ENCODE measurements at regions not wholly inside any gene's neighbourhood (a gene's known extent, or its start where the extent isn't known, plus 50 kb on each side); places are given as distances from the start of the nearest gene placed in this dataset.

DNA sequence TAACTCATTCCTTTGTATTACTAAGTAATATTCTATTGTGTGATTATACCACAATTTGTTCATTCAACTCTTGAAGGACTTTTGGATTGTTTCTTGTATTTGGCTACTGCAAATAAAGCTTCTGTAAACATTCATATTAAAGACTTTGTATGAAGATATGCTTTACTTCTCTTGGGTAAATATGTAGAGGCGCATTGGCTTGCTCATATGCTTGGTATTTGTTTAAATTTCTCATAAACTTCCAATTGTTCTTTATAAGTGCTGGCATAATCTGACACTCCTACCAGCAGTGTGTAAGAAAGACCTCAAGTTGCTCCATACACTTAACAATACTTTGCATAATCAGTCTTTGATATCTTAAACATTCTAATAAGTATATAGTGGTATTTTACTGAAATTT lies 792.8 kb upstream of the LRRTM1 start:
- Histone ChIP-seq H3K4me2 (ENCODE audit: control insufficient read depth, extremely low read depth, insufficient read depth, low read depth, low read length) (no peak overlapping the region), H3K9me1 (ENCODE audit: control insufficient read depth, extremely low read depth, insufficient read depth, low read length) (no peaks in the 10 kb centered on the region), H3K4me3 (ENCODE audit: control insufficient read depth in 2 of 3, extremely low read depth in 1 of 3, insufficient read depth in 2 of 3, low read depth in 1 of 3, low read length in 3 of 3) (no peak overlapping the region), H3K27me3 (ENCODE audit: control insufficient read depth, extremely low read depth, insufficient read depth, low read length) (no peaks in the 10 kb centered on the region), H3K9me3 (ENCODE audit: control insufficient read depth, low read depth, low read length) (no peaks in the 10 kb centered on the region), H3K27ac (ENCODE audit: control insufficient read depth, insufficient read depth, low read length) (no peak overlapping the region), H4K20me1 (ENCODE audit: control insufficient read depth, extremely low read depth, insufficient read depth, low read length) (no peaks in the 10 kb centered on the region), H3K36me3 (ENCODE audit: control insufficient read depth in 2 of 2, extremely low read depth in 1 of 2, insufficient read depth in 2 of 2, low read length in 2 of 2) (no peaks in the 10 kb centered on the region), H3K4me1 (ENCODE audit: control insufficient read depth, extremely low read depth, insufficient read depth, low read length) (no peaks in the 10 kb centered on the region), H3K9ac (ENCODE audit: control insufficient read depth, extremely low read depth, insufficient read depth, low read length) (no peak overlapping the region), H2AFZ (ENCODE audit: control insufficient read depth, low read length) (no peak overlapping the region), H3K79me2 (ENCODE audit: control insufficient read depth, insufficient read depth, low read length) (no peaks in the 10 kb centered on the region)
- FAIRE-seq, result no peak
- DNase-seq (ENCODE audit: low read depth, low spot score), result no peak
- dilution Hi-C loops (cut with MboI; ENCODE audit: extremely low pct_ligation_motif_present, low sequenced_read_pairs), result no loop called here
- TF ChIP-seq EZH2 (IDR thresholded peaks at IDR 0.05; ENCODE audit: low read length), result no peak
- TF ChIP-seq, protein P1, sequence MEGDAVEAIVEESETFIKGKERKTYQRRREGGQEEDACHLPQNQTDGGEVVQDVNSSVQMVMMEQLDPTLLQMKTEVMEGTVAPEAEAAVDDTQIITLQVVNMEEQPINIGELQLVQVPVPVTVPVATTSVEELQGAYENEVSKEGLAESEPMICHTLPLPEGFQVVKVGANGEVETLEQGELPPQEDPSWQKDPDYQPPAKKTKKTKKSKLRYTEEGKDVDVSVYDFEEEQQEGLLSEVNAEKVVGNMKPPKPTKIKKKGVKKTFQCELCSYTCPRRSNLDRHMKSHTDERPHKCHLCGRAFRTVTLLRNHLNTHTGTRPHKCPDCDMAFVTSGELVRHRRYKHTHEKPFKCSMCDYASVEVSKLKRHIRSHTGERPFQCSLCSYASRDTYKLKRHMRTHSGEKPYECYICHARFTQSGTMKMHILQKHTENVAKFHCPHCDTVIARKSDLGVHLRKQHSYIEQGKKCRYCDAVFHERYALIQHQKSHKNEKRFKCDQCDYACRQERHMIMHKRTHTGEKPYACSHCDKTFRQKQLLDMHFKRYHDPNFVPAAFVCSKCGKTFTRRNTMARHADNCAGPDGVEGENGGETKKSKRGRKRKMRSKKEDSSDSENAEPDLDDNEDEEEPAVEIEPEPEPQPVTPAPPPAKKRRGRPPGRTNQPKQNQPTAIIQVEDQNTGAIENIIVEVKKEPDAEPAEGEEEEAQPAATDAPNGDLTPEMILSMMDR (optimal IDR thresholded peaks at IDR 0.05 in 1 of 3, IDR thresholded peaks at IDR 0.05 in 1 of 3, conservative IDR thresholded peaks at IDR 0.05 in 1 of 3; ENCODE audit: extremely low read depth in 1 of 3, insufficient read depth in 2 of 3, low read length in 3 of 3), result no peak

DNA sequence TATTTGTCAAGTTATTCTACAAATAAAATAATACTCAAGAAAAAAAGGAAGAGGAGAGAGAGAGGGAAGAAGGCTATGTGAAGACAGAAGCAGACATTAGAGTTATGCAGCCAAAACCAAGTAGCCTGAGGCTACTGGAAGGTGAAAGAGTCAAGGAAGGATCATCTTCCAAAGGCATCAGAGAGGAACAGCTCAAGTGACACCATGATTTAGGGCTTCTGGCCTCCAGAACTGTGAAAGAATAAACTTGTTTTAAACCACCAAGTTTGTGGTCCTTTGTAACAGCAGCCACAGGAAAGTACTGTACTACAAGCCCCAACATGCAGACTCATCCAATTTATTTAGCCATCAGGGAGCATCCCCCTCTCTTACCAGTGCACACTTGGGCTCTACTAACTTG lies 788.5 kb upstream of the LRRTM1 start:
- Histone ChIP-seq H3K79me2 (ENCODE audit: control insufficient read depth, insufficient read depth, low read length) (no peaks in the 10 kb centered on the region), H3K9ac (ENCODE audit: control insufficient read depth, extremely low read depth, insufficient read depth, low read length) (no peak overlapping the region), H3K4me3 (ENCODE audit: control insufficient read depth in 2 of 3, extremely low read depth in 1 of 3, insufficient read depth in 2 of 3, low read depth in 1 of 3, low read length in 3 of 3) (no peak overlapping the region), H3K4me1 (ENCODE audit: control insufficient read depth, extremely low read depth, insufficient read depth, low read length) (no peaks in the 10 kb centered on the region), H3K27ac (ENCODE audit: control insufficient read depth, insufficient read depth, low read length) (no peak overlapping the region), H2AFZ (ENCODE audit: control insufficient read depth, low read length) (no peak overlapping the region), H3K4me2 (ENCODE audit: control insufficient read depth, extremely low read depth, insufficient read depth, low read depth, low read length) (no peak overlapping the region), H4K20me1 (ENCODE audit: control insufficient read depth, extremely low read depth, insufficient read depth, low read length) (no peaks in the 10 kb centered on the region), H3K36me3 (ENCODE audit: control insufficient read depth in 2 of 2, extremely low read depth in 1 of 2, insufficient read depth in 2 of 2, low read length in 2 of 2) (no peaks in the 10 kb centered on the region), H3K9me3 (ENCODE audit: control insufficient read depth, low read depth, low read length) (no peaks in the 10 kb centered on the region), H3K9me1 (ENCODE audit: control insufficient read depth, extremely low read depth, insufficient read depth, low read length) (no peaks in the 10 kb centered on the region), H3K27me3 (ENCODE audit: control insufficient read depth, extremely low read depth, insufficient read depth, low read length) (no peaks in the 10 kb centered on the region)
- DNase-seq (ENCODE audit: low read depth, low spot score) (no peak), FAIRE-seq (no peak)
- TF ChIP-seq, protein P1 (optimal IDR thresholded peaks at IDR 0.05 in 1 of 3, IDR thresholded peaks at IDR 0.05 in 1 of 3, conservative IDR thresholded peaks at IDR 0.05 in 1 of 3; ENCODE audit: extremely low read depth in 1 of 3, insufficient read depth in 2 of 3, low read length in 3 of 3), result no peak
- no peak for TF ChIP-seq EZH2 (IDR thresholded peaks at IDR 0.05; ENCODE audit: low read length)
- dilution Hi-C loops (cut with MboI; ENCODE audit: extremely low pct_ligation_motif_present, low sequenced_read_pairs), result no loop called here
